ENCODE measurements at regions not wholly inside any gene's neighbourhood (a gene's known extent, or its start where the extent isn't known, plus 50 kb on each side); places are given as distances from the start of the nearest gene placed in this dataset.
"Not testable (repeated sequence)": the region's sequence is repeated elsewhere in the genome, so short reads cannot be mapped to it uniquely, and the experiment has no call there.

DNA sequence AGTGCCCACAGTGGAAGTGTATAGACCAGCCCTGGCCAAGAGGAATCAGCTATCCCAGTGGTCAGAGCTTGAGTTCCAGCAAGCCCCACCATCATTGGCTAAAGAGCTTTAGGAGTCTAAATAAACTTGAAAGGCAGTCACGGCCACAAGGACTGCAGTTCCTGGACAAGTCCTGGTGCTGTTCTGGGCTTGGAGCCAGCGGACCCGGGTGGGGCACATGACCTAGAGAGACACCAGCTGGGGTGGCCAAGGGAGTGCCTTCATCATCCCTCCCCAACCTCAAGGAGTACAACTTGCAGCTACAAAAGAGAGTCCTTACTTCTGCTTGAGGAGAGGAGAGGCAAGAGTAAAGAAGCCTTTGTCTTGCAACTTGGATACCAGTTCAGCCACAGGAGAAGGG is 439.8 kb upstream of the TMEFF2 start:
- TF ChIP-seq, protein P1, sequence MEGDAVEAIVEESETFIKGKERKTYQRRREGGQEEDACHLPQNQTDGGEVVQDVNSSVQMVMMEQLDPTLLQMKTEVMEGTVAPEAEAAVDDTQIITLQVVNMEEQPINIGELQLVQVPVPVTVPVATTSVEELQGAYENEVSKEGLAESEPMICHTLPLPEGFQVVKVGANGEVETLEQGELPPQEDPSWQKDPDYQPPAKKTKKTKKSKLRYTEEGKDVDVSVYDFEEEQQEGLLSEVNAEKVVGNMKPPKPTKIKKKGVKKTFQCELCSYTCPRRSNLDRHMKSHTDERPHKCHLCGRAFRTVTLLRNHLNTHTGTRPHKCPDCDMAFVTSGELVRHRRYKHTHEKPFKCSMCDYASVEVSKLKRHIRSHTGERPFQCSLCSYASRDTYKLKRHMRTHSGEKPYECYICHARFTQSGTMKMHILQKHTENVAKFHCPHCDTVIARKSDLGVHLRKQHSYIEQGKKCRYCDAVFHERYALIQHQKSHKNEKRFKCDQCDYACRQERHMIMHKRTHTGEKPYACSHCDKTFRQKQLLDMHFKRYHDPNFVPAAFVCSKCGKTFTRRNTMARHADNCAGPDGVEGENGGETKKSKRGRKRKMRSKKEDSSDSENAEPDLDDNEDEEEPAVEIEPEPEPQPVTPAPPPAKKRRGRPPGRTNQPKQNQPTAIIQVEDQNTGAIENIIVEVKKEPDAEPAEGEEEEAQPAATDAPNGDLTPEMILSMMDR (IDR thresholded peaks at IDR 0.05; ENCODE audit: insufficient read depth, missing control alignments): no peak
- no peak for DNase-seq (ENCODE audit: insufficient read length, low spot score)
- FAIRE-seq: no peak

DNA sequence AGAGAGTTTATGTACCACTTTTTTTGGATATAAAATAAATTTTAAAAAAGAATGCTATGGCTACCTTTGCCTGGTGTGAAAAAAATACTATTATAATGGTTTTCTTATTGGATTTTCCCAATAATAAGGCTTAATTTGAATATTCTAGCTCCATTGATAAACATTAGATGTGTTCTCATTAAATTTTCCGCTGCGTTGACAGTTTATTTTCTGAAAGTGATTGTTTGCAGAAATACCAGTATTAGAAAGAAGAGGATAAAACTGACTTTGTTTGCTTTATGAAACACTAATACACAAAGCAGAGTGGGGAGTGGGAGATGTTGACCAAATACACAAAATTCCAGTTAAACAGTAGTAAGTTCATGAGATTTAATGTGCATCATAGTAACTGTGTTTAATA is 433.3 kb upstream of the TMEFF2 start:
- FAIRE-seq (no peak), DNase-seq (ENCODE audit: insufficient read length, low spot score) (no peak)
- TF ChIP-seq, protein P1 (IDR thresholded peaks at IDR 0.05; ENCODE audit: insufficient read depth, missing control alignments): no peak

DNA sequence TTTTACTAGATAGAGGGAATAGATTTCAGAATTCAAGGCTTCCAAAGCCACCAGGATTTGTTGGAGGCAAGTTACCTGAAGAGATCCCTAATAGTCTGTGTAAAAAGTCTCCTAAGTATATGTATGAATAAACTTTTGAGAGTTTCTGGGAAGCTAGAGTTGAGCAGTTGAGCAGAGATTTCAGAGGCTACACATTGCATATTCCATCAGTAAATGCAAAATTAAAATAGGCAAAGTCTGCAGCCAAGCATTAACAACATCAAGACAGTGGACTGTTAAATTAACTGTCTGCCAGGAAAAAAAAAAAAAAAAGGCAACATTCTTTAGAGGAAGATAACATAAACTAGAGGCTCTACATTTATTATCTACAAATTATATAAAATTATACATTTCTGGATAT is 420.4 kb upstream of the TMEFF2 start:
- DNase-seq (ENCODE audit: insufficient read length, low spot score): no peak
- FAIRE-seq: no peak
- TF ChIP-seq, protein P1 (IDR thresholded peaks at IDR 0.05; ENCODE audit: insufficient read depth, missing control alignments): no peak

DNA sequence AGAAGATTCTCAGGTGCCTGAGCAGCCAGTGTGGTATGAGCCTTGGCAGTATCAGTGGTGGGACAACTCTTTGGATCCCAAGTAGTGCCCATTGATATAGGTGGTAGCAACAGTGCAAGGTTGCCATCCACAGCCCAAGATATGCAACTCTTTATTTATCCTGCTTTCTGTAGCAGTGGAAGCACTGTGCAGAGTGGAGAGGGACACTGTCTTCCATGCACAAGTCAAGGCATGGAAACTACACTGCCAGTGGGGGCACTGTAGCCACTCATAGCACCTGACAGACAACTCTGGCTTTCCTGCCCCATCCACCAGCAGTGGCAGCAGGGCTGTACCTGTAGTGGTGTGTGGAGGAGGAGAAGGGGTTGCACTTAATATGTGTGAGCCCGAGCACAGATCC is 409.6 kb upstream of the TMEFF2 start:
- TF ChIP-seq, protein P1 (IDR thresholded peaks at IDR 0.05; ENCODE audit: insufficient read depth, missing control alignments): no peak
- DNase-seq (ENCODE audit: insufficient read length, low spot score): no peak
- FAIRE-seq: no peak

DNA sequence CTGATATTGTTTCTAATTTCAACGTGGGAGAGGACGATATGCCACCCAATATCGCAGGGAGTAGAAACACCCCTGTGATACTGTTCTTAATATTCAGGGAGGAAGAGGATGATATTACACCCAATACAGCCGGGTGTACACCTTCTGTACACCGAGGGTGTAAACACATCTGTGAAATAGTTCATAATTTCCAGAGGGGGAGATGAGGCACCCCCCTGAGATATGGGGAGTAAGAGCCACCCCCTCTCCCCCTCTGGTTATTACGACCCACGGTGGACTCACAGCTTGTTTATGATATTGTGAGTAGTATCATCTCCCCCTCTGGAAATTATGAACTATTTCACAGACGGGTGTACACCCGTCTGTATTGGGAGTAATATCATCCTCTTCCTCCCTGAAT is 403.9 kb upstream of the TMEFF2 start:
- DNase-seq (ENCODE audit: insufficient read length, low spot score); FAIRE-seq: not testable (repeated sequence)

DNA sequence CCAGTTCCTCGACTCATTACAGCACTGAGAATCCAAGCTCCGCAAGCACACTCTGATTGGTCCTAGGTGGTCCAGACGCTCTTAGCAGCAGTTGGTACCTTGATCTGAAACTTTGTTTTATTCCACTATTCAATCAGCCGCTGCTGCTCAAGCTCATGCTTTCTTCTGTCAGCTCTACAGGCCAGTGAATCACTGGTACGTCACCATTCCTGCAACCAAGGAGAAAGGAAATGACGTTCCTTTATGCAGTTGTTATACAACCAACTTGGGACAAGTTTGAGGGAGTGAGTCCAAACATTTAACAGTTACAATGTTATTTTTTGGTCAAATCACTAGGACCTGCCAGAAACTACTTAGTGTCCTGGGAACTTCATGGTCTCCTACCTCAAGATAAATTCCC is 398.8 kb upstream of the TMEFF2 start:
- no peak for FAIRE-seq
- TF ChIP-seq, protein P1 (IDR thresholded peaks at IDR 0.05; ENCODE audit: insufficient read depth, missing control alignments): no peak
- no peak for DNase-seq (ENCODE audit: insufficient read length, low spot score)

DNA sequence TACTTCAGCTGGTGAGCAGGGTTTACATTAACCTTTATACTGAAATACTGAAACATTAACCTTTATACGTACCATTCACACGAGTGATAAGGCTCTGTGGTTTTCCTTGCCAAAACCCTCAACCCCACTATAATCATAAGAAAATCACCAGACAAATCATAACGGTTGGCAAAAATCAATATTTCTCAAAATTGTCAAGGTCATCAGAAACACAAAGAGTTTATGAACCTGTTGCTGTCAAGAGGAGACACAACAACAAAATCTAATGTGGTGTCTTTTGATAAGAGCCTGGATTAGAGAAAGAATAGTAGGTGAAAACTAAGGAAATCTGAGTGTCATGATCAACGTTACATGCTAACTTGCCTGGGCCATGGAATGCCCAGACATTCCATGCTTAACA is 396.9 kb upstream of the TMEFF2 start:
- FAIRE-seq (no peak), DNase-seq (ENCODE audit: insufficient read length, low spot score) (no peak)
- TF ChIP-seq, protein P1 (IDR thresholded peaks at IDR 0.05; ENCODE audit: insufficient read depth, missing control alignments): no peak

DNA sequence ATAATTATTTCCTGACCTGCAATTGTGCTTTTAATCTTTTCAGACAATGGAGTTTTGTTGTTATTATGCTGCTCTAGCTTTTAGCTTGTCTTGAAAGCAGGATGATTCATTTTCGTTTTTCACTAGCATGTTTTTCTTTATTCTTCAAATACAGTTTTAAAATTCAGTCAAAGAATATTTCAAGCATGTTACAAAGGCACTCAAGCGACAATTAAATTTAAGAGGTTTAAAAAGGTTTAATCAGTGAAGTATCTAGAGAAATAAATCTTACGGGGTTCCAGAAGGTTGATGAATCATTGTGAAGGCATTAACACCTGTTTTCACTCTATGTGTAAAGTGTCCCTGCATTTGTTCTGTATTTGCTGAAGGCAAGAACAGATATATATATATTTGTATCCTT is 390.7 kb upstream of the TMEFF2 start:
- TF ChIP-seq, protein P1 (IDR thresholded peaks at IDR 0.05; ENCODE audit: insufficient read depth, missing control alignments): no peak
- DNase-seq (ENCODE audit: insufficient read length, low spot score) (no peak), FAIRE-seq (peak; percentile 25)

All from D721Med (cell line).